ENCODE measurements at regions not wholly inside any gene's neighbourhood (a gene's known extent, or its start where the extent isn't known, plus 50 kb on each side); places are given as distances from the start of the nearest gene placed in this dataset.

DNA sequence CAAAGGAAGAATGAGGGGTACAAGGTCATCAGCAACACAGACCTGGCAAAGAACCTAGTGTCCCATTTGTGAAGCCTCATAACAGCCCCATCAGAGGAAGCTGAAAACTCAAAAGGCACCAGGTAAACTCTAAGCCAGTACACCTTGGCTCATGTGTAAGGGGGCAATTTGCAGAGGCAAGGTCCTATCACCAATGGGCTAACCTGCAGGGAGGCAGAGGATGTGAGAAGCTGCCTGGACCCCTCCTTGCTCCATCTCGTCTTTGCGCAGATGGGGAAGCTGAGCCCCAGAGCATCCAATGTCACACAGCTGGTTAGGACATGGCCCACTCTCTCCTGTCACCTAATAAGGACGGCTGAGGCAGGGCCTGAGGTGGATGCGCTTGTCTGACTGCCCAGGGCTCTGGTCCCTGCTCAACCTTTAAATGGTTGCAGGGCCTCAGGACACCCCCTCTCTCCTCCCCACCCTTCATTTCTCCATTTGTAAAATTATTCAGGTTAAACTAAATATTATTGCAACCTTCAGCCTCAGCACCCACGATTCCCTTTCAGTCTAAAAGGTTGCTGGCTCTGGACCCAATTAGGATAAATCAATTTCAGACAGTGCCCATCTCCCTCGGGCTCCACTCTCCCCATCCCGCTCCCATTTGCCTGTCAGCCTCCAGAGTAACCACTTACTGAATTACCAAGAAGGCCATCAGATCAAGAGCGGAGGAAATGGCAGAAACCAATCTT is 135.3 kb downstream of the OAT start:
- POLR2A ChIA-PET (ENCODE audit: partially characterized antibody), result no interaction called here

DNA sequence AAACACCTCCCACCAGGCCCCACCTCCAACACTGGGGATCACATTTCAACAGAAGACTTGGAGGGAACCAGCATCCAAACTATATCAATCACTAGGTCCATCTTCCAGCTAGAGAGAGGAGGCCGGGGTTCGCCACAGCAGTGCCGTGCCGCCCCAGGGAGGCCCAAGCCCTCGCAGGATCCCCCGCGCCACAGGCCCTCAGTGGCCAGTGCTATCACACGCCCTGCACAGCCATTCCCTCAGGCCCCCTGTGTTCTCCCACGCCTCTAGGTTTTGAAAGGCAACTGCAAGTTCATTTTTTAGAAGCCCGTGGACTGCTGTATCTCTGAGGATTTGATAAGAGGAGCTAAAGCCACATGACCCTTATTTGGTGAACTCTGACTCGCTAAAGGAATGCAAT is 136.4 kb downstream of the OAT start:
- Mint-ChIP-seq H3K4me1 (peaks cover 0 to 4% (median 0%) of the 10 kb centered on the region in 4 donors), H3K27me3 (peaks cover 0 to 3% of the 10 kb centered on the region in 2 donors), H3K9me3 (no peaks in the 10 kb centered on the region), H3K36me3 (no peaks in the 10 kb centered on the region), H3K4me3 (no peak overlapping the region), H3K27ac (no peak overlapping the region)
- no peak for DNase-seq
- CTCF ChIA-PET (ENCODE audit: partially characterized antibody), result no interaction called here
- Histone ChIP-seq H3K4me1 (ENCODE audit: insufficient read depth, low read length) (no peaks in the 10 kb centered on the region), H3K36me3 (ENCODE audit: insufficient read depth, low read length) (no peaks in the 10 kb centered on the region), H3K27ac (ENCODE audit: low read depth, low read length) (no peak overlapping the region), H3K27me3 (ENCODE audit: insufficient read depth, low read length) (no peaks in the 10 kb centered on the region), H3K4me3 (ENCODE audit: low read length in 2 of 2) (no peak overlapping the region), H3K9me3 (ENCODE audit: control insufficient read depth in 1 of 2, low read length in 2 of 2) (no peaks in the 10 kb centered on the region)
- intact Hi-C loops (cut with micrococcal nuclease), result no loop called here
- POLR2A ChIA-PET (ENCODE audit: partially characterized antibody), result no interaction called here

More for the DNA sequence above, 135.3 kb downstream of the OAT start:
- Histone ChIP-seq H3K27ac (ENCODE audit: low read depth, low read length) (no peak overlapping the region), H3K27me3 (ENCODE audit: insufficient read depth, low read length) (no peaks in the 10 kb centered on the region), H3K4me3 (ENCODE audit: low read length in 2 of 2) (no peak overlapping the region), H3K4me1 (ENCODE audit: insufficient read depth, low read length) (no peaks in the 10 kb centered on the region), H3K9me3 (ENCODE audit: control insufficient read depth in 1 of 2, low read length in 2 of 2) (no peaks in the 10 kb centered on the region), H3K36me3 (ENCODE audit: insufficient read depth, low read length) (no peaks in the 10 kb centered on the region)
- no peak for DNase-seq
- H3K4me1 Mint-ChIP-seq, result peaks cover 0 to 4% (median 0%) of the 10 kb centered on the region in 4 donors
- intact Hi-C loops (cut with micrococcal nuclease), result no loop called here
- no peak overlapping the region for H3K27ac Mint-ChIP-seq
- CTCF ChIA-PET (ENCODE audit: partially characterized antibody), result no interaction called here
- H3K36me3 Mint-ChIP-seq, result no peaks in the 10 kb centered on the region
- H3K27me3 Mint-ChIP-seq, result peaks cover 0 to 3% of the 10 kb centered on the region in 2 donors
- no peak overlapping the region for H3K4me3 Mint-ChIP-seq
- no peaks in the 10 kb centered on the region for H3K9me3 Mint-ChIP-seq

- Mint-ChIP-seq H3K36me3 (no peaks in the 10 kb centered on the region), H3K27ac (no peak overlapping the region), H3K27me3 (peaks cover 2 to 3% of the 10 kb centered on the region in 2 donors), H3K4me3 (no peak overlapping the region), H3K4me1 (peaks cover 0 to 4% (median 0%) of the 10 kb centered on the region in 4 donors), H3K9me3 (no peaks in the 10 kb centered on the region)
- POLR2A ChIA-PET (ENCODE audit: partially characterized antibody), result no interaction called here
- Histone ChIP-seq H3K9me3 (ENCODE audit: control insufficient read depth in 1 of 2, low read length in 2 of 2) (no peaks in the 10 kb centered on the region), H3K36me3 (ENCODE audit: insufficient read depth, low read length) (no peaks in the 10 kb centered on the region), H3K27ac (ENCODE audit: low read depth, low read length) (no peak overlapping the region), H3K27me3 (ENCODE audit: insufficient read depth, low read length) (no peaks in the 10 kb centered on the region), H3K4me3 (ENCODE audit: low read length in 2 of 2) (no peak overlapping the region), H3K4me1 (ENCODE audit: insufficient read depth, low read length) (no peaks in the 10 kb centered on the region)
- intact Hi-C loops (cut with micrococcal nuclease), result no loop called here
- DNase-seq, result no peak
- CTCF ChIA-PET (ENCODE audit: partially characterized antibody), result no interaction called here
Measured at GRCh38 chr10:124281666-124282065, 137.1 kb downstream of the OAT start.

DNA sequence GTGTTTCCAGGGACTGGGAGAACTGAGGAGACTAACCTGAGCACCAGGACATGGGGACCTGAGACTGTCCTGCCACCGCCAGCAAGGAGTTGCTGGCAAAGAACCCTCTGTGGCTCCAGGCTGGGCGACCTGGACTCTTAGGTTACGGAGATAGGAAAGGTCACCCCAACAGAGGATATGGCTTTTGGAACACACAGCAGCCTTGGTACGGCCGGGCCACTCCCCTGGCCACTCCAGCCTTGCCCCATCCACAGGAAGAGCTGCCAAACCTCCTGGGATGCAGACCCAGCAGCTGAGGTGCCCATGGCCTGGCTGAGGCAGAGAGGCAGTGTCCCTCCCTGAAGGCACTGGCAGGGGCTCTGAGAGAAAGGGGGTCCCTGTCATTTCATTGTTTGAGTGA is 137.8 kb downstream of the OAT start:
- no peaks in the 10 kb centered on the region for H3K9me3 ChIP-seq (ENCODE audit: control insufficient read depth in 1 of 2, low read length in 2 of 2)
- Mint-ChIP-seq H3K9me3 (no peaks in the 10 kb centered on the region), H3K27me3 (peaks cover 2 to 3% of the 10 kb centered on the region in 2 donors), H3K27ac (no peak overlapping the region), H3K4me1 (peaks cover 0 to 4% (median 0%) of the 10 kb centered on the region in 4 donors), H3K36me3 (no peaks in the 10 kb centered on the region), H3K4me3 (no peak overlapping the region)
- no peak overlapping the region for H3K4me3 ChIP-seq (ENCODE audit: low read length in 2 of 2)
- no peaks in the 10 kb centered on the region for H3K27me3 ChIP-seq (ENCODE audit: insufficient read depth, low read length)
- H3K36me3 ChIP-seq (ENCODE audit: insufficient read depth, low read length), result no peaks in the 10 kb centered on the region
- intact Hi-C loops (cut with micrococcal nuclease), result no loop called here
- H3K4me1 ChIP-seq (ENCODE audit: insufficient read depth, low read length), result no peaks in the 10 kb centered on the region
- DNase-seq, result no peak
- no peak overlapping the region for H3K27ac ChIP-seq (ENCODE audit: low read depth, low read length)
- ChIA-PET CTCF (ENCODE audit: partially characterized antibody) (no interaction called here), POLR2A (ENCODE audit: partially characterized antibody) (no interaction called here)

DNA sequence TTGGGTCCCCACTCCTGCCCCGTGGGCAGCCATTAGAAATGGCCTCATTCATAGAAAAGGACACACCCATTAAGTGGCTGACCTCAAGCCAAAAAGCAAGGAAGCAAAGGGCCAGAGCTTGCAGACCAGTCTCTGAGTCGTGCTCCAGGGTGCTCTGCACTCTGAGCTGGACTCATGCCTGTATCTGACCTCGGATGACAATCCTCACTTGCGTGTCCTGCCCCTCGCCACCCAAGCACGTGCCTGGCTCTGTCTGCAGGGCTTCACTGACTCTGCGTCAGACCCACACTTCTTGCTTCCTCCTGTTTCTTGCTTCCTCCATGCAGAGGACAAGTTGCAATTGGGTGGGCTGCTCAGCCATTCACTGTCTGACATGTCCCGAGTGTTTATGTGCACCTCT is 138.8 kb downstream of the OAT start:
- CTCF ChIA-PET (ENCODE audit: partially characterized antibody), result no interaction called here
- POLR2A ChIA-PET (ENCODE audit: partially characterized antibody), result no interaction called here
- no peaks in the 10 kb centered on the region for H3K4me1 ChIP-seq (ENCODE audit: insufficient read depth, low read length)
- DNase-seq, result no peak
- no peaks in the 10 kb centered on the region for H3K27me3 ChIP-seq (ENCODE audit: insufficient read depth, low read length)
- no peak overlapping the region for H3K27ac ChIP-seq (ENCODE audit: low read depth, low read length)
- no peaks in the 10 kb centered on the region for H3K36me3 ChIP-seq (ENCODE audit: insufficient read depth, low read length)
- Mint-ChIP-seq H3K27me3 (peaks cover 2 to 3% of the 10 kb centered on the region in 2 donors), H3K9me3 (peaks cover 0 to 4% (median 0%) of the 10 kb centered on the region in 8 donors), H3K4me3 (no peak overlapping the region), H3K4me1 (peaks cover 0 to 2% (median 0%) of the 10 kb centered on the region in 4 donors), H3K36me3 (no peaks in the 10 kb centered on the region), H3K27ac (no peak overlapping the region)
- intact Hi-C loops (cut with micrococcal nuclease), result no loop called here
- no peak overlapping the region for H3K4me3 ChIP-seq (ENCODE audit: low read length in 2 of 2)
- H3K9me3 ChIP-seq (ENCODE audit: control insufficient read depth in 1 of 2, low read length in 2 of 2), result no peaks in the 10 kb centered on the region

DNA sequence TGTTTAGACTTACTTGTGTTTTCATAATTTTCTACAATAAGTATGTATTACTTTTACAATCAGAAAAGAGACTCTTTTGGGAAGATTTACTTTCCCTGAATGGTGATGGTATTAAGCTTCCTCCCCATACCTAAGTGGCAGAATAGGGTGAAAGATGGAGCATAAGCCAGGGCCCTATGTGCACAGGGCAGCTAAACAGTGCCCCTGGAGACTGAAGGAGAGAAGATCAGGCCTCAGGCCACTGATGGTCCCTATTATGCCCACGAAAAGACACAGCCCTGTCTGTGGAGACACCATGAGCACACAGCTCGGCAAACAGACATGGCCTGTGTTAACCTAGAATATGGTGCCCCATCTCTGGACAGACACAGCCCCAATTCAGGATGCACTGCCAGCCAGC is 139.4 kb downstream of the OAT start:
- Mint-ChIP-seq H3K27me3 (peaks cover 2 to 3% of the 10 kb centered on the region in 2 donors), H3K9me3 (peaks cover 0 to 7% (median 2%) of the 10 kb centered on the region in 8 donors), H3K27ac (no peak overlapping the region), H3K36me3 (no peaks in the 10 kb centered on the region), H3K4me3 (no peak overlapping the region), H3K4me1 (no peaks in the 10 kb centered on the region)
- no peaks in the 10 kb centered on the region for H3K27me3 ChIP-seq (ENCODE audit: insufficient read depth, low read length)
- no peaks in the 10 kb centered on the region for H3K9me3 ChIP-seq (ENCODE audit: control insufficient read depth in 1 of 2, low read length in 2 of 2)
- CTCF ChIA-PET (ENCODE audit: partially characterized antibody), result no interaction called here
- intact Hi-C loops (cut with micrococcal nuclease), result no loop called here
- H3K4me1 ChIP-seq (ENCODE audit: insufficient read depth, low read length), result no peaks in the 10 kb centered on the region
- POLR2A ChIA-PET (ENCODE audit: partially characterized antibody), result no interaction called here
- no peak overlapping the region for H3K27ac ChIP-seq (ENCODE audit: low read depth, low read length)
- DNase-seq, result no peak
- no peak overlapping the region for H3K4me3 ChIP-seq (ENCODE audit: low read length in 2 of 2)
- no peaks in the 10 kb centered on the region for H3K36me3 ChIP-seq (ENCODE audit: insufficient read depth, low read length)

DNA sequence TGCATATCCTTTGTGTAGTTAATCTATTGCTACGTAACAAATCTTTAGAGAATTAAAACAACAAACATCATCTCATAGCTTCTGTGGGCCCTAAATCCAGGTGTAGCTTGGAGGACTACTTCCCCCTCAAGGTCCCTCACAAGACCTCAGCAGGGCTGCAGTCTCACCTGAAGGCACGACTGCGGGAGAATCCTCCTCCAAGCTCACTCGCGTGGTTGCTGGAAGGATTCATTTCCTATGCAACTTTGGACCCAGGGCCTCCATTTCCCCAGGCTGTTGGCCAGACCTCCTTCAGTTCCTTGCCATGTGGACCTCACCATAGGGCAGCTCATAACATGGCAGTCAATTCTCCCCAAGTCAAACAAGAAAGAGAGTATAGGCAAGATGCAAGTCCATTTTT is 140.4 kb downstream of the OAT start:
- Mint-ChIP-seq H3K36me3 (no peaks in the 10 kb centered on the region), H3K9me3 (peaks cover 0 to 15% (median 6%) of the 10 kb centered on the region in 8 donors), H3K27ac (no peak overlapping the region), H3K4me3 (no peak overlapping the region), H3K4me1 (no peaks in the 10 kb centered on the region), H3K27me3 (peaks cover 0 to 2% of the 10 kb centered on the region in 2 donors)
- CTCF ChIA-PET (ENCODE audit: partially characterized antibody), result no interaction called here
- Histone ChIP-seq H3K9me3 (ENCODE audit: control insufficient read depth in 1 of 2, low read length in 2 of 2) (no peaks in the 10 kb centered on the region), H3K4me3 (ENCODE audit: low read length in 2 of 2) (no peak overlapping the region), H3K4me1 (ENCODE audit: insufficient read depth, low read length) (no peaks in the 10 kb centered on the region), H3K36me3 (ENCODE audit: insufficient read depth, low read length) (no peaks in the 10 kb centered on the region), H3K27me3 (ENCODE audit: insufficient read depth, low read length) (no peaks in the 10 kb centered on the region), H3K27ac (ENCODE audit: low read depth, low read length) (no peak overlapping the region)
- DNase-seq, result no peak
- POLR2A ChIA-PET (ENCODE audit: partially characterized antibody), result no interaction called here
- intact Hi-C loops (cut with micrococcal nuclease), result no loop called here
